GM12874 (cell line): ENCODE measurements at regions not wholly inside any gene's neighbourhood (a gene's known extent, or its start where the extent isn't known, plus 50 kb on each side); places are given as distances from the start of the nearest gene placed in this dataset.

Experiments
- CTCF ChIP-seq: IDR thresholded peaks from 2 replicates; pipeline ENCODE4 v1.5.1; 2011; ENCODE audit warnings: low read depth, mild to moderate bottlenecking, control low read depth, low read length, moderate library complexity; ENCODE audit not compliant: insufficient read depth

- TF ChIP-seq CTCF, result no peak
Observed at GRCh38 chr5:1686016-1686802, 113.4 kb downstream of the MRPL36 start.

GRCh38 chr5:1685066-1685465, 114.6 kb downstream of the MRPL36 start:
- TF ChIP-seq CTCF, result no peak

GRCh38 chr5:1681955-1682354, 117.7 kb downstream of the MRPL36 start:
- no peak for TF ChIP-seq CTCF

GRCh38 chr5:1673042-1673677, 126.5 kb downstream of the MRPL36 start:
- TF ChIP-seq CTCF, result no peak

GRCh38 chr5:1672396-1672795, 127.2 kb downstream of the MRPL36 start:
- no peak for TF ChIP-seq CTCF

GRCh38 chr5:1671351-1671750, 128.3 kb downstream of the MRPL36 start:
- no peak for TF ChIP-seq CTCF

GRCh38 chr5:1670351-1670750, 129.3 kb downstream of the MRPL36 start:
- TF ChIP-seq CTCF, result no peak
